Peyer's patch (tissue), 4 donors: ENCODE measurements at regions not wholly inside any gene's neighbourhood (a gene's known extent, or its start where the extent isn't known, plus 50 kb on each side); places are given as distances from the start of the nearest gene placed in this dataset.

Experiments used
- DNase-seq, 3 donors: peaks; one replicate each; pipeline ENCODE4 v3.0.0-alpha.2; 2017 to 2019
- H3K27ac ChIP-seq, 4 donors: fragments of 200-600 bp; sonication (generic); one replicate each; pipeline ENCODE4 v1.5.1; 2016 to 2019
- H3K27me3 ChIP-seq, 2 donors: fragments of 200-600 bp; sonication (generic); one replicate each; pipeline ENCODE4 v1.5.1; 2019
- H3K36me3 ChIP-seq, 3 donors: fragments of 200-600 bp; sonication (generic); one replicate each; pipeline ENCODE4 v1.5.1; 2016 to 2019
- H3K4me1 ChIP-seq, 4 donors: fragments of 200-600 bp; sonication (generic); one replicate each; pipeline ENCODE4 v1.5.1; 2016 to 2019
- H3K4me3 ChIP-seq, 4 donors: fragments of 200-600 bp; sonication (generic); 1 replicate in 3 of 4; 2 replicates in 1 of 4; pipeline ENCODE4 v1.5.1; 2016 to 2019; ENCODE audit warnings: mild to moderate bottlenecking in 1 of 4
- H3K9me3 ChIP-seq, 4 donors: fragments of 200-600 bp; sonication (generic); one replicate each; pipeline ENCODE4 v1.5.1; 2016 to 2019; ENCODE audit warnings: mild to moderate bottlenecking in 1 of 4
- POLR2A ChIP-seq, 2 donors: fragments of 450-650 bp; IDR thresholded peaks; one replicate each; pipeline ENCODE4 v1.5.1; 2017; ENCODE audit warnings: antibody characterized with exemption in 2 of 2, mild to moderate bottlenecking in 2 of 2, moderate library complexity in 2 of 2
- TF ChIP-seq, protein P1 (sequence below), 6 experiments: fragments of 450-650 bp in 4 of 6; fragments of 200-600 bp in 2 of 6; sonication (generic) in 1 of 6; IDR thresholded peaks; one replicate each; pipeline ENCODE4 v1.5.1; 2017 to 2019; ENCODE audit warnings: antibody characterized with exemption in 6 of 6, mild to moderate bottlenecking in 3 of 6, moderate library complexity in 1 of 6

DNA sequence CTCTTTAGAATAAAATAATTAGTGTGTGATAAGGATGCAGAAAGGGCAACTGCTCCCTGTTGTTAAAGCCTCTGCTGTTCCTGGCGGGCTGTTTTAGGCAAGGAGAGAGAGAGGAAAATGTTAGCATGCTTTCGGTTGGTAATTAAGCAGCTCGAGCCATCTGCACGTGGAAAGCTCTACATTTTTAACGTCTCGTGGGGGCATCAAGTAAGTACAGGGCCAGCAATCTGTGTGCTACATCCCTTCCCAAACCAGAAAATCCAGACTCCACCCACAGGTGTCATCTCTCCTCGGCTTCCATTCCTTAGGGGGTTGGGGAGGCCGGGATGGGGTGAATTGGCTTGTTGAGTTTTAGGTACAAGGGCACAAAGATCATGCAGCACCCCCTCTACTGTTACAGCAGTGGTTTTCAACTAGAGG, 62.4 kb upstream of the MARCHF10 start:
- H3K9me3 ChIP-seq, result no peaks in the 10 kb centered on the region
- no peaks in the 10 kb centered on the region for H3K27me3 ChIP-seq
- H3K4me1 ChIP-seq, result no peaks in the 10 kb centered on the region
- no peak overlapping the region for H3K4me3 ChIP-seq
- TF ChIP-seq, protein P1, sequence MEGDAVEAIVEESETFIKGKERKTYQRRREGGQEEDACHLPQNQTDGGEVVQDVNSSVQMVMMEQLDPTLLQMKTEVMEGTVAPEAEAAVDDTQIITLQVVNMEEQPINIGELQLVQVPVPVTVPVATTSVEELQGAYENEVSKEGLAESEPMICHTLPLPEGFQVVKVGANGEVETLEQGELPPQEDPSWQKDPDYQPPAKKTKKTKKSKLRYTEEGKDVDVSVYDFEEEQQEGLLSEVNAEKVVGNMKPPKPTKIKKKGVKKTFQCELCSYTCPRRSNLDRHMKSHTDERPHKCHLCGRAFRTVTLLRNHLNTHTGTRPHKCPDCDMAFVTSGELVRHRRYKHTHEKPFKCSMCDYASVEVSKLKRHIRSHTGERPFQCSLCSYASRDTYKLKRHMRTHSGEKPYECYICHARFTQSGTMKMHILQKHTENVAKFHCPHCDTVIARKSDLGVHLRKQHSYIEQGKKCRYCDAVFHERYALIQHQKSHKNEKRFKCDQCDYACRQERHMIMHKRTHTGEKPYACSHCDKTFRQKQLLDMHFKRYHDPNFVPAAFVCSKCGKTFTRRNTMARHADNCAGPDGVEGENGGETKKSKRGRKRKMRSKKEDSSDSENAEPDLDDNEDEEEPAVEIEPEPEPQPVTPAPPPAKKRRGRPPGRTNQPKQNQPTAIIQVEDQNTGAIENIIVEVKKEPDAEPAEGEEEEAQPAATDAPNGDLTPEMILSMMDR (IDR thresholded peaks at IDR 0.05), result no peak
- no peak for TF ChIP-seq POLR2A (IDR thresholded peaks at IDR 0.05)
- no peaks in the 10 kb centered on the region for H3K36me3 ChIP-seq
- DNase-seq, result no peak
- no peak overlapping the region for H3K27ac ChIP-seq

DNA sequence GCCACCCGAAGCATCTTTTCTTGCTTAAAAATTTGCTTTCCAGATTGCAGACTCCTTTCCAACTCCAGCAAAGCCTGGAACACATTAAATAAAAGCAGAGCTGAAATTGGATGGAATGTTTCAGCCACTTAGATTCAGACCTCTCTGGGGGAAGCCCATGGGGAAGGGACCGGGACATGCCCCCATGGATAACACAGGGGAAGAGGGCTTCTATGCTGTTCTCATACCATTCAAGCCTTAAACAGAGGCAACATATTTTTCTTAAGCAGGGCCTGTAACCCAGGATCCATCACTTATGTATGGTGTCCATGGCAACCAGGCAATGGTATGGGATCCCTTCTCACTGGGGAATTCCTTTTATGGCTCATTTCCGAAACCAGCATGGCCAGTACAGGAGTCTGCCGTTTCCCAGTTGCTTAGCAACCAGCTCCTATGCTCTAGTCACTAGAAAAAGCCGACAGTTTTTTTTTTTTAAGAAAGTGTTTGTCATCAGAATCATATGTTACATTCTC, 62.0 kb upstream of the MARCHF10 start:
- Histone ChIP-seq H3K4me3 (no peak overlapping the region), H3K27me3 (no peaks in the 10 kb centered on the region), H3K4me1 (no peaks in the 10 kb centered on the region), H3K36me3 (no peaks in the 10 kb centered on the region), H3K9me3 (no peaks in the 10 kb centered on the region), H3K27ac (no peak overlapping the region)
- TF ChIP-seq POLR2A (IDR thresholded peaks at IDR 0.05), result no peak
- TF ChIP-seq, protein P1 (IDR thresholded peaks at IDR 0.05), result no peak
- DNase-seq, result no peak

DNA sequence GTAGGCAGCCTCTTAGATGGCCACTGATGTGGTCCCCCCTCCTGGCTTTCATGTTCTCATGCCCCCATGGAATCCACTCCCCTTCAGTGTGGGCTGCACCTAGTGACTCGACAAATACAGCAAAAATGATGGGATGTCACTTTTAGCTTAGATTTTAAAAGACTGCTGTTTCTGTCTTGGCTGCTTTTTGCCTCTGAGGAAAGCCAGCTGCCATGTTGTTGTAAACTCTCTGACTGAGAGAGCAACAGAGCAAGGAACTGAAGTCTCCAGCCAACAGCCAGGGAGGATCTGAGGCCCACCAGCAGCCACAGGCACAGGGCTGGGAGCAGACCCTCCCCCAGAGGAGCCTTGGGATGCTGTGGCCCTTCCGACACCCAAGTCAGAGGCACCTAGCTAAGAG, 60.6 kb upstream of the MARCHF10 start:
- H3K36me3 ChIP-seq, result no peaks in the 10 kb centered on the region
- H3K4me3 ChIP-seq, result no peak overlapping the region
- H3K4me1 ChIP-seq, result no peaks in the 10 kb centered on the region
- H3K27ac ChIP-seq, result no peak overlapping the region
- H3K27me3 ChIP-seq, result no peaks in the 10 kb centered on the region
- H3K9me3 ChIP-seq, result no peaks in the 10 kb centered on the region
- no peak for TF ChIP-seq POLR2A (IDR thresholded peaks at IDR 0.05)
- TF ChIP-seq, protein P1 (IDR thresholded peaks at IDR 0.05), result no peak
- no peak for DNase-seq

GRCh38 chr17:62868008-62868407, 59.9 kb upstream of the MARCHF10 start:
- no peaks in the 10 kb centered on the region for H3K9me3 ChIP-seq
- no peak overlapping the region for H3K27ac ChIP-seq
- no peaks in the 10 kb centered on the region for H3K27me3 ChIP-seq
- no peaks in the 10 kb centered on the region for H3K36me3 ChIP-seq
- TF ChIP-seq POLR2A (IDR thresholded peaks at IDR 0.05), result no peak
- TF ChIP-seq, protein P1 (IDR thresholded peaks at IDR 0.05), result no peak
- DNase-seq, result no peak
- no peaks in the 10 kb centered on the region for H3K4me1 ChIP-seq
- H3K4me3 ChIP-seq, result no peak overlapping the region

DNA sequence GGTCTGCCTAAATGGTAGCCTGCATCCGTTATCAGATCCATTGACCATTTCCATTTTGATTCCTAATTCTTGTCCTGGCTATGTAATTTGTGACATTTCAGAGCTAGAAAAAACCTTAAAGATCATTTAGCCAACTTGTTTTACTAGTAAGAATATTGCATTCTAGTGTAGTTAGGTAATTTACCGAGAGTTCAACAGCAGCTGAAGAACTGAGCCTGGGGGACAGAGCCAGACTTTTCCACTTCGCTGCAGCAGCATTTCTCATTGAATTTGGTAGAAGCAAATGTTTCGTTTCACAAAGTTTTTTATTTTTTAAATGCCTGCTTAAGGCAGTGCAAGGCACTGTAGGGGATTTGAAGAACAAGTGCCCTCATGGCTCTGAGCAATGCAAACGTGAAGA, 59.2 kb upstream of the MARCHF10 start:
- Histone ChIP-seq H3K36me3 (no peaks in the 10 kb centered on the region), H3K9me3 (no peaks in the 10 kb centered on the region), H3K27me3 (no peaks in the 10 kb centered on the region), H3K4me1 (no peaks in the 10 kb centered on the region), H3K4me3 (no peak overlapping the region), H3K27ac (no peak overlapping the region)
- DNase-seq, result no peak
- no peak for TF ChIP-seq POLR2A (IDR thresholded peaks at IDR 0.05)
- TF ChIP-seq, protein P1 (IDR thresholded peaks at IDR 0.05), result no peak

- DNase-seq, result no peak
- Histone ChIP-seq H3K4me3 (no peak overlapping the region), H3K36me3 (no peaks in the 10 kb centered on the region), H3K4me1 (no peaks in the 10 kb centered on the region), H3K27me3 (no peaks in the 10 kb centered on the region), H3K27ac (no peak overlapping the region), H3K9me3 (no peaks in the 10 kb centered on the region)
- TF ChIP-seq POLR2A (IDR thresholded peaks at IDR 0.05), result no peak
- TF ChIP-seq, protein P1 (IDR thresholded peaks at IDR 0.05), result no peak
These were observed 58.4 kb upstream of the MARCHF10 start for GRCh38 chr17:62866471-62866870.
